ENCODE measurements at regions not wholly inside any gene's neighbourhood (a gene's known extent, or its start where the extent isn't known, plus 50 kb on each side); places are given as distances from the start of the nearest gene placed in this dataset.

GRCh38 chr1:5713101-5714010, 278.9 kb downstream of the NPHP4 start:
- Histone ChIP-seq H3K36me3 (replicated peaks in 1 of 2; ENCODE audit: control insufficient read depth in 2 of 2, insufficient read depth in 2 of 2, low read length in 2 of 2) (no peaks in the 10 kb centered on the region), H3K14ac (ENCODE audit: low read length) (no peak overlapping the region), H2BK12ac (ENCODE audit: low read length) (no peak overlapping the region), H2AK5ac (ENCODE audit: low read depth, low read length) (no peak overlapping the region), H3K4me3 (ENCODE audit: low read length in 2 of 2) (no peak overlapping the region), H2AFZ (ENCODE audit: low read length) (no peak overlapping the region), H3K4ac (ENCODE audit: low read length) (no peak overlapping the region), H3K23ac (ENCODE audit: low read depth, low read length, poor library complexity) (no peak overlapping the region), H2BK15ac (ENCODE audit: low read length) (no peak overlapping the region), H3K4me2 (ENCODE audit: insufficient read depth, low read length, poor library complexity, severe bottlenecking) (no peak overlapping the region), H3K18ac (ENCODE audit: low read length) (no peak overlapping the region), H3K27me3 (ENCODE audit: control insufficient read depth in 3 of 3, insufficient read depth in 3 of 3, low read depth in 1 of 3, low read length in 3 of 3) (peaks cover 0 to 19% (median 0%) of the 10 kb centered on the region in 3 experiments), H3K4me1 (ENCODE audit: control insufficient read depth in 2 of 2, insufficient read depth in 1 of 2, low read depth in 1 of 2, low read length in 2 of 2) (peaks cover 0 to 14% of the 10 kb centered on the region in 2 donors), H3K9ac (ENCODE audit: low read depth, low read length, poor library complexity) (no peak overlapping the region), H3K79me1 (ENCODE audit: low read depth, low read length) (no peaks in the 10 kb centered on the region), H4K8ac (ENCODE audit: low read depth, low read length) (peak overlapping the region; percentile 30), H2BK120ac (ENCODE audit: low read depth, low read length) (no peak overlapping the region), H4K91ac (ENCODE audit: low read depth, low read length, poor library complexity) (no peak overlapping the region), H2BK5ac (ENCODE audit: low read length) (no peak overlapping the region), H3K9me3 (replicated peaks in 1 of 2; ENCODE audit: control insufficient read depth in 2 of 2, insufficient read depth in 1 of 2, low read depth in 1 of 2, low read length in 2 of 2) (peaks cover 0 to 10% of the 10 kb centered on the region in 2 donors), H3K27ac (replicated peaks; ENCODE audit: low read length) (no peak overlapping the region)
- WGBS, 2 donors (ENCODE audit: extremely low coverage in 2 of 2, insufficient read length in 2 of 2, insufficient replicate concordance in 1 of 2) = no CpG with 5 or more reads among the region's 36 CpGs
- no peak for DNase-seq (ENCODE audit: low spot score)

DNA sequence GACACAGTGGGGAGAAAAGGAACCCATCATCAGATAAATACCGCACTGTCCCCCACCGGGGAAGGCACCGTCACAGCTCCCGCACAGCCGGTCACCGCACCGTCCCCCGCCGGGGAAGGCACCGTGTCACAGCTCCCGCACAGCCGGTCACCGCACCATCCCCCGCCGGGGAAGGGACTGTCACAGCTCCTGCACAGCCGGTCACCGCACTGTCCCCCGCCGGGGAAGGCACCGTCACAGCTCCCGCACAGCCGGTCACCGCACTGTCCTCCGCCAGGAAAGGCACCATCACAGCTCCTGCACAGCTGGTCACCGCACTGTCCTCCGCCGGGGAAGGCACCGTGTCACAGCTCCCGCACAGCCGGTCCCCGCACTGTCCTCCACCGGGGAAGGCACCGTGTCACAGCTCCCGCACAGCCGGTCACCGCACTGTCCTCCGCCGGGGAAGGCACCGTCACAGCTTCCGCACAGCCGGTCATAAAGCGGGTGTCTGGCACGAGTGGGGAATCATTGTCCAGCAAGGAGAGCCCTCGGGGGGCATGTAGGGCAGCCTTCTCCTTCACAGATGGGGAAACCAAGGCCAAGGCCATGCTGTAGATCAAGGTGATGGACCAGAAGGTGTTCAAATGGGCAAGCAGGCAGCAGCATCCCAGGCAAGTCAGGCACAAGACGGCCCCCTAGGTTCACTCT, 280.1 kb downstream of the NPHP4 start:
- H3K23ac ChIP-seq (ENCODE audit: low read depth, low read length, poor library complexity) = peak overlapping the region; percentile 30
- peak overlapping the region; percentile 1 for H3K18ac ChIP-seq (ENCODE audit: low read length)
- H3K4me1 ChIP-seq (ENCODE audit: control insufficient read depth in 2 of 2, insufficient read depth in 1 of 2, low read depth in 1 of 2, low read length in 2 of 2) = peaks cover 0 to 4% of the 10 kb centered on the region in 2 donors
- no peak for DNase-seq (ENCODE audit: low spot score)
- peaks cover 0 to 10% of the 10 kb centered on the region in 2 donors for H3K9me3 ChIP-seq (replicated peaks in 1 of 2; ENCODE audit: control insufficient read depth in 2 of 2, insufficient read depth in 1 of 2, low read depth in 1 of 2, low read length in 2 of 2)
- no peak overlapping the region for H3K4me2 ChIP-seq (ENCODE audit: insufficient read depth, low read length, poor library complexity, severe bottlenecking)
- peak overlapping the region; percentile 34 for H2AK5ac ChIP-seq (ENCODE audit: low read depth, low read length)
- peak overlapping the region; percentile 23 for H2BK15ac ChIP-seq (ENCODE audit: low read length)
- H3K4ac ChIP-seq (ENCODE audit: low read length) = no peak overlapping the region
- no peak overlapping the region for H2BK5ac ChIP-seq (ENCODE audit: low read length)
- H3K27me3 ChIP-seq (ENCODE audit: control insufficient read depth in 3 of 3, insufficient read depth in 3 of 3, low read depth in 1 of 3, low read length in 3 of 3) = peaks cover 0 to 9% (median 0%) of the 10 kb centered on the region in 3 experiments
- H3K27ac ChIP-seq (replicated peaks; ENCODE audit: low read length) = no peak overlapping the region
- no peak overlapping the region for H2AFZ ChIP-seq (ENCODE audit: low read length)
- H3K79me1 ChIP-seq (ENCODE audit: low read depth, low read length) = no peaks in the 10 kb centered on the region
- no peak overlapping the region for H4K8ac ChIP-seq (ENCODE audit: low read depth, low read length)
- H3K14ac ChIP-seq (ENCODE audit: low read length) = peak overlapping the region; percentile 12
- H3K4me3 ChIP-seq (ENCODE audit: low read length in 2 of 2) = no peak overlapping the region
- H4K91ac ChIP-seq (ENCODE audit: low read depth, low read length, poor library complexity) = no peak overlapping the region
- H2BK120ac ChIP-seq (ENCODE audit: low read depth, low read length) = no peak overlapping the region
- no peak overlapping the region for H2BK12ac ChIP-seq (ENCODE audit: low read length)
- H3K9ac ChIP-seq (ENCODE audit: low read depth, low read length, poor library complexity) = no peak overlapping the region
- WGBS, 2 donors (ENCODE audit: extremely low coverage in 2 of 2, insufficient read length in 2 of 2, insufficient replicate concordance in 1 of 2) = no CpG with 5 or more reads among the region's 45 CpGs
- H3K36me3 ChIP-seq (replicated peaks in 1 of 2; ENCODE audit: control insufficient read depth in 2 of 2, insufficient read depth in 2 of 2, low read length in 2 of 2) = no peaks in the 10 kb centered on the region

DNA sequence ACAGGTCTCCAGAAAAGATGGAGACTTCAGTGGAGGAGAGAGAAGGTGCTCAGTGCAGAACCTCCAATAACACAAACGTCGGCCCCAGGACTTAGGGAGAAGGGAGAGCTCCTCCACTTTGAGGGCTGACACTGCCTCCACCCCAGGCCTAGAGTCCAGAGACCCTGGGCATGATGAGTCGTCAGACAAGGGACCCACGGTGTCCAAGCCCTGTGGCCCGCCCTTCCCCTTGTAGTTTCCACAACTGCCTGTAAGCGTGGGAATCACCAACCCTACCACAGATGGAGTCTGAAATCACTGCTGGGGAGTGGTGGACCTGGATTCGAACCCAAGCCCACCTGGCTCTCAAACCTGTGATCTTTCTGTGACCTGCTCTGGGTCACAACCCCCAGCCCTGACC, 281.1 kb downstream of the NPHP4 start:
- H2AK5ac ChIP-seq (ENCODE audit: low read depth, low read length) = no peak overlapping the region
- H2BK12ac ChIP-seq (ENCODE audit: low read length) = no peak overlapping the region
- no peaks in the 10 kb centered on the region for H3K27me3 ChIP-seq (ENCODE audit: control insufficient read depth in 3 of 3, insufficient read depth in 3 of 3, low read depth in 1 of 3, low read length in 3 of 3)
- no peak overlapping the region for H3K27ac ChIP-seq (replicated peaks; ENCODE audit: low read length)
- WGBS, 2 donors (ENCODE audit: extremely low coverage in 2 of 2, insufficient read length in 2 of 2, insufficient replicate concordance in 1 of 2) = no CpG with 5 or more reads among the region's 7 CpGs
- H3K79me1 ChIP-seq (ENCODE audit: low read depth, low read length) = no peaks in the 10 kb centered on the region
- H3K14ac ChIP-seq (ENCODE audit: low read length) = no peak overlapping the region
- no peak overlapping the region for H4K91ac ChIP-seq (ENCODE audit: low read depth, low read length, poor library complexity)
- peaks cover 0 to 10% of the 10 kb centered on the region in 2 donors for H3K9me3 ChIP-seq (replicated peaks in 1 of 2; ENCODE audit: control insufficient read depth in 2 of 2, insufficient read depth in 1 of 2, low read depth in 1 of 2, low read length in 2 of 2)
- no peak overlapping the region for H2BK120ac ChIP-seq (ENCODE audit: low read depth, low read length)
- H3K4me3 ChIP-seq (ENCODE audit: low read length in 2 of 2) = no peak overlapping the region
- H3K18ac ChIP-seq (ENCODE audit: low read length) = peak overlapping the region; percentile 36
- H3K4me1 ChIP-seq (ENCODE audit: control insufficient read depth in 2 of 2, insufficient read depth in 1 of 2, low read depth in 1 of 2, low read length in 2 of 2) = no peaks in the 10 kb centered on the region
- no peak for DNase-seq (ENCODE audit: low spot score)
- H3K36me3 ChIP-seq (replicated peaks in 1 of 2; ENCODE audit: control insufficient read depth in 2 of 2, insufficient read depth in 2 of 2, low read length in 2 of 2) = no peaks in the 10 kb centered on the region
- no peak overlapping the region for H2BK15ac ChIP-seq (ENCODE audit: low read length)
- H2BK5ac ChIP-seq (ENCODE audit: low read length) = no peak overlapping the region
- no peak overlapping the region for H3K4me2 ChIP-seq (ENCODE audit: insufficient read depth, low read length, poor library complexity, severe bottlenecking)
- no peak overlapping the region for H3K23ac ChIP-seq (ENCODE audit: low read depth, low read length, poor library complexity)
- no peak overlapping the region for H2AFZ ChIP-seq (ENCODE audit: low read length)
- no peak overlapping the region for H3K9ac ChIP-seq (ENCODE audit: low read depth, low read length, poor library complexity)
- H4K8ac ChIP-seq (ENCODE audit: low read depth, low read length) = no peak overlapping the region
- H3K4ac ChIP-seq (ENCODE audit: low read length) = no peak overlapping the region

DNA sequence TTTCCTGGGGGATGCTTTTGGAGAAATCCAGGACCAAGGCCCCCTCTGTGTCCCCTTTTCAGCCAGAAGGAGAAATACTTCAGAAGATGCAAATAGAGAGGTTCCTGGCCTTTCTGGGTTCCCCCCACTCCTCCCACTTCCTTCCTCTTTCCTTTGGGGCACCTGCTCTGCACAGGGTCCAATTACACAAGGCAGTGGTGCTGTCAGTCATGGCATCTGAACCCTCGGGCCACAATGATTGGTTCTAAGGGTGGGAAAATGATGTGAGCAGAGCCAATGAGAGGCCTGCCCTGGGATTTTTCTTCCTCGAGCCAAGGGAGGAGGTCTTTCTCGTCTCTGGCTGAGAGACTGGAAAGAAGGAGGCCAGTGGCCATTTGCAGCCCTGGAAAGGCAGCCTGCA, 282.2 kb downstream of the NPHP4 start:
- Histone ChIP-seq H3K4me3 (ENCODE audit: low read length in 2 of 2) (no peak overlapping the region), H3K79me1 (ENCODE audit: low read depth, low read length) (no peaks in the 10 kb centered on the region), H3K27ac (replicated peaks; ENCODE audit: low read length) (no peak overlapping the region), H3K9ac (ENCODE audit: low read depth, low read length, poor library complexity) (no peak overlapping the region), H2AK5ac (ENCODE audit: low read depth, low read length) (no peak overlapping the region), H3K4me2 (ENCODE audit: insufficient read depth, low read length, poor library complexity, severe bottlenecking) (no peak overlapping the region), H3K18ac (ENCODE audit: low read length) (no peak overlapping the region), H2BK120ac (ENCODE audit: low read depth, low read length) (no peak overlapping the region), H2BK5ac (ENCODE audit: low read length) (no peak overlapping the region), H4K8ac (ENCODE audit: low read depth, low read length) (no peak overlapping the region), H3K27me3 (ENCODE audit: control insufficient read depth in 3 of 3, insufficient read depth in 3 of 3, low read depth in 1 of 3, low read length in 3 of 3) (no peaks in the 10 kb centered on the region), H3K23ac (ENCODE audit: low read depth, low read length, poor library complexity) (no peak overlapping the region), H3K4me1 (ENCODE audit: control insufficient read depth in 2 of 2, insufficient read depth in 1 of 2, low read depth in 1 of 2, low read length in 2 of 2) (peaks cover 0 to 1% of the 10 kb centered on the region in 2 donors), H3K9me3 (replicated peaks in 1 of 2; ENCODE audit: control insufficient read depth in 2 of 2, insufficient read depth in 1 of 2, low read depth in 1 of 2, low read length in 2 of 2) (no peaks in the 10 kb centered on the region), H2AFZ (ENCODE audit: low read length) (no peak overlapping the region), H3K4ac (ENCODE audit: low read length) (no peak overlapping the region), H4K91ac (ENCODE audit: low read depth, low read length, poor library complexity) (no peak overlapping the region), H3K36me3 (replicated peaks in 1 of 2; ENCODE audit: control insufficient read depth in 2 of 2, insufficient read depth in 2 of 2, low read length in 2 of 2) (no peaks in the 10 kb centered on the region), H3K14ac (ENCODE audit: low read length) (no peak overlapping the region), H2BK15ac (ENCODE audit: low read length) (no peak overlapping the region), H2BK12ac (ENCODE audit: low read length) (no peak overlapping the region)
- no CpG with 5 or more reads among the region's 3 CpGs for WGBS, 2 donors (ENCODE audit: extremely low coverage in 2 of 2, insufficient read length in 2 of 2, insufficient replicate concordance in 1 of 2)
- DNase-seq (ENCODE audit: low spot score) = no peak
